GM12878 (cell line): ENCODE measurements at regions not wholly inside any gene's neighbourhood (a gene's known extent, or its start where the extent isn't known, plus 50 kb on each side); places are given as distances from the start of the nearest gene placed in this dataset.

Experiments
- ATAC-seq: fragments of 200-7000 bp; cut with Tn5 transposase; 3 replicates; pipeline ENCODE4 v1.9.1; 2020; ENCODE audit warnings: mild to moderate bottlenecking, moderate library complexity
- BruUV-seq: library from RNA; stranded (reverse); fragments of 400-500 nt; replicated peaks from 2 replicates; lab custom pipeline; 2021; lab: Mats Ljungman, UMichigan
- CTCF ChIA-PET: fragments of 300-600 bp; sonication (Branson Sonifier 250); formaldehyde crosslinking; extraction: SDS; loops from one replicate; lab custom pipeline; 2021; ENCODE audit warnings: inconsistent platforms; lab: Yijun Ruan, JAX
- POLR2A ChIA-PET: fragments of 350-600 bp; formaldehyde crosslinking; extraction: SDS; loops from one replicate; lab custom pipeline; 2021; ENCODE audit warnings: inconsistent platforms; lab: Charles Lee
- RAD21 ChIA-PET: fragments of 300-600 bp; sonication (Branson Sonifier 250); formaldehyde crosslinking; loops from one replicate; lab custom pipeline; 2023; ENCODE audit warnings: antibody characterized with exemption; ENCODE audit not compliant: unreplicated experiment; lab: Charles Lee
- SMC1A ChIA-PET: fragments of 300-600 bp; sonication (Branson Sonifier 250); formaldehyde crosslinking; loops from one replicate; lab custom pipeline; 2023; ENCODE audit not compliant: unreplicated experiment, uncharacterized antibody; lab: Charles Lee
- DNase-seq: peaks from one replicate; pipeline ENCODE4 v3.0.0-alpha.2; 2011; ENCODE audit warnings: low read depth, low spot score
- FAIRE-seq: peaks from 3 replicates; lab custom pipeline; 2011; peaks lifted over from hg19 to GRCh38; lab: Jason Lieb, UNC
- H2AFZ ChIP-seq: 2 replicates; pipeline ENCODE4 v1.6.0; 2011; ENCODE audit warnings: low read depth, low read length, control low read depth; ENCODE audit not compliant: control insufficient read depth
- H3K27ac ChIP-seq: 2 replicates; pipeline ENCODE4 v1.5.1; 2011; ENCODE audit warnings: control low read depth; ENCODE audit not compliant: control insufficient read depth, insufficient read depth
- H3K27me3 ChIP-seq, 2 experiments: replicated peaks in 1 of 2; 2 replicates each; pipeline versions ENCODE4 v1.6.0 to v1.6.1; 2011; ENCODE audit warnings: low read length in 1 of 2; ENCODE audit not compliant: control insufficient read depth in 2 of 2, insufficient read depth in 2 of 2
- H3K36me3 ChIP-seq, 2 experiments: 2 replicates each; pipeline ENCODE4 v1.5.1; 2011; ENCODE audit warnings: low read length in 1 of 2; ENCODE audit not compliant: control insufficient read depth in 2 of 2, insufficient read depth in 2 of 2
- H3K4me1 ChIP-seq: 2 replicates; pipeline ENCODE4 v1.6.1; 2011; ENCODE audit warnings: mild to moderate bottlenecking, low read length, moderate library complexity, mixed read lengths; ENCODE audit not compliant: control insufficient read depth, insufficient read depth
- H3K4me2 ChIP-seq: 2 replicates; pipeline ENCODE4 v1.6.0; 2011; ENCODE audit warnings: control low read depth; ENCODE audit not compliant: control insufficient read depth, insufficient read depth
- H3K4me3 ChIP-seq: fragments of 200-600 bp; sonication (generic); 2 replicates; pipeline ENCODE4 v1.5.1; 2016
- H3K79me2 ChIP-seq: 2 replicates; pipeline ENCODE4 v1.6.0; 2011; ENCODE audit warnings: low read length; ENCODE audit not compliant: control insufficient read depth, insufficient read depth
- H3K9ac ChIP-seq: 2 replicates; pipeline ENCODE4 v1.8.0; 2011; ENCODE audit warnings: low read length, control low read depth, mixed read lengths; ENCODE audit not compliant: control insufficient read depth, insufficient read depth
- H3K9me3 ChIP-seq: replicated peaks from 3 replicates; pipeline ENCODE4 v1.5.1; 2011; ENCODE audit warnings: mild to moderate bottlenecking, low read length; ENCODE audit not compliant: control insufficient read depth, insufficient read depth
- H4K20me1 ChIP-seq: 2 replicates; pipeline ENCODE4 v1.6.0; 2011; ENCODE audit not compliant: control insufficient read depth, insufficient read depth
- CBX3 ChIP-seq: fragments of 200-600 bp; sonication (generic); IDR thresholded peaks from 2 replicates; pipeline ENCODE4 v1.6.1; 2016; ENCODE audit warnings: low read depth, borderline replicate concordance
- CHD4 ChIP-seq: fragments of 200-600 bp; sonication (generic); IDR thresholded peaks from 2 replicates; pipeline ENCODE4 v1.6.1; 2016; ENCODE audit warnings: mild to moderate bottlenecking
- FOXK2 ChIP-seq: fragments of 450-650 bp; IDR thresholded peaks from 2 replicates; pipeline ENCODE4 v1.6.1; 2017; ENCODE audit warnings: mild to moderate bottlenecking, moderate library complexity
- IKZF2 ChIP-seq, 2 experiments: fragments of 450-650 bp; IDR thresholded peaks; 2 replicates each; pipeline ENCODE4 v1.6.1; 2017; ENCODE audit warnings: mild to moderate bottlenecking in 2 of 2, moderate library complexity in 2 of 2
- NRF1 ChIP-seq: conservative IDR thresholded peaks from 2 replicates; pipeline ENCODE4 v1.6.1; 2011; ENCODE audit warnings: mild to moderate bottlenecking, low read depth, low read length, improper control_type of control experiment
- RFX5 ChIP-seq: IDR thresholded peaks from 2 replicates; pipeline ENCODE4 v1.6.1; 2011; ENCODE audit warnings: low read depth, low read length, improper control_type of control experiment
- TCF3 ChIP-seq: IDR thresholded peaks from 2 replicates; pipeline ENCODE4 v1.6.1; 2012; ENCODE audit warnings: low read depth, mild to moderate bottlenecking, low read length, borderline replicate concordance; ENCODE audit not compliant: insufficient read depth
- ZNF207 ChIP-seq: fragments of 450-650 bp; IDR thresholded peaks from 2 replicates; pipeline ENCODE4 v1.6.1; 2014; ENCODE audit warnings: antibody characterized with exemption, mild to moderate bottlenecking, borderline replicate concordance
- WGBS: methylation state at CpG from one replicate; pipeline ENCODE4 v1.1.6; 2016; ENCODE audit warnings: low lambda C conversion rate; ENCODE audit not compliant: insufficient replicate concordance, insufficient coverage; ENCODE audit errors: missing lambda C conversion rate; 5-methylcytosine and 5-hydroxymethylcytosine counted together
- in situ Hi-C: fragments of 300-500 bp; cut with MboI; formaldehyde crosslinking; loops from 9 replicates; pipeline ENCODE4 v1.14.3; 2018; ENCODE audit warnings: mixed read lengths
- intact Hi-C: fragments of 100-400 bp; cut with micrococcal nuclease; formaldehyde crosslinking; loops from one replicate; pipeline ENCODE4 v1.14.2; 2022; ENCODE audit not compliant: unreplicated experiment
- TF ChIP-seq, protein P1 (sequence below): fragments of 450-650 bp; formaldehyde crosslinking; IDR thresholded peaks from 2 replicates; pipeline ENCODE4 v1.5.0; 2022; ENCODE audit warnings: mild to moderate bottlenecking, missing genetic modification characterization
- TF ChIP-seq, protein P2 (sequence below): IDR thresholded peaks from 2 replicates; pipeline ENCODE4 v1.6.1; 2012; ENCODE audit warnings: low read depth, low read length, improper control_type of control experiment
- TF ChIP-seq, protein P3 (sequence below): fragments of 450-650 bp; IDR thresholded peaks from 2 replicates; pipeline ENCODE4 v1.6.1; 2014; ENCODE audit warnings: mild to moderate bottlenecking
- TF ChIP-seq, protein P4 (sequence below): fragments of 450-650 bp; IDR thresholded peaks from 2 replicates; pipeline ENCODE4 v1.6.1; 2016; ENCODE audit warnings: mild to moderate bottlenecking, moderate library complexity, borderline replicate concordance
- TF ChIP-seq, protein P5 (sequence below): IDR thresholded peaks from 2 replicates; pipeline ENCODE4 v1.6.1; 2011; ENCODE audit warnings: mild to moderate bottlenecking, low read depth, low read length, moderate library complexity; ENCODE audit not compliant: insufficient replicate concordance

DNA sequence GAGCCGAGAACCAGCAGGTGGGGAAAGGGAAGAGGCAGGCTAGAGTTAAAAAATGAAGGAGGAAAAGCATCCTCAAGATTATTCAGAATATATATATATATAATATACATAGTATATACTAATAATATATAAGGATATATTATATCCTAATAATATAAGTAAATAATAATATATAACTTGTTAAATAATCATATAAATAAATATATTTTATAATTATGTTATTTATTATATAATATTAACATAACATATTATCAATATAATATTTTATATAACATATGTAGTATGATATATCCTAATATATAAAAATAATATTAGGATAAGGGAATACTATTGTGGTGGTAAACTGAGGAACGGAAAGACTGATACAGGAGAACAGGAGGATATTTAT lies 171.8 kb downstream of the TRIM27 start (continued):
- TF ChIP-seq, protein P1, sequence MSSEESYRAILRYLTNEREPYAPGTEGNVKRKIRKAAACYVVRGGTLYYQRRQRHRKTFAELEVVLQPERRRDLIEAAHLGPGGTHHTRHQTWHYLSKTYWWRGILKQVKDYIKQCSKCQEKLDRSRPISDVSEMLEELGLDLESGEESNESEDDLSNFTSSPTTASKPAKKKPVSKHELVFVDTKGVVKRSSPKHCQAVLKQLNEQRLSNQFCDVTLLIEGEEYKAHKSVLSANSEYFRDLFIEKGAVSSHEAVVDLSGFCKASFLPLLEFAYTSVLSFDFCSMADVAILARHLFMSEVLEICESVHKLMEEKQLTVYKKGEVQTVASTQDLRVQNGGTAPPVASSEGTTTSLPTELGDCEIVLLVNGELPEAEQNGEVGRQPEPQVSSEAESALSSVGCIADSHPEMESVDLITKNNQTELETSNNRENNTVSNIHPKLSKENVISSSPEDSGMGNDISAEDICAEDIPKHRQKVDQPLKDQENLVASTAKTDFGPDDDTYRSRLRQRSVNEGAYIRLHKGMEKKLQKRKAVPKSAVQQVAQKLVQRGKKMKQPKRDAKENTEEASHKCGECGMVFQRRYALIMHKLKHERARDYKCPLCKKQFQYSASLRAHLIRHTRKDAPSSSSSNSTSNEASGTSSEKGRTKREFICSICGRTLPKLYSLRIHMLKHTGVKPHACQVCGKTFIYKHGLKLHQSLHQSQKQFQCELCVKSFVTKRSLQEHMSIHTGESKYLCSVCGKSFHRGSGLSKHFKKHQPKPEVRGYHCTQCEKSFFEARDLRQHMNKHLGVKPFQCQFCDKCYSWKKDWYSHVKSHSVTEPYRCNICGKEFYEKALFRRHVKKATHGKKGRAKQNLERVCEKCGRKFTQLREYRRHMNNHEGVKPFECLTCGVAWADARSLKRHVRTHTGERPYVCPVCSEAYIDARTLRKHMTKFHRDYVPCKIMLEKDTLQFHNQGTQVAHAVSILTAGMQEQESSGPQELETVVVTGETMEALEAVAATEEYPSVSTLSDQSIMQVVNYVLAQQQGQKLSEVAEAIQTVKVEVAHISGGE (CRISPR knock-in tag): no peak
- TF ChIP-seq RFX5: no peak
- TF ChIP-seq NRF1: no peak
- TF ChIP-seq CHD4: no peak

DNA sequence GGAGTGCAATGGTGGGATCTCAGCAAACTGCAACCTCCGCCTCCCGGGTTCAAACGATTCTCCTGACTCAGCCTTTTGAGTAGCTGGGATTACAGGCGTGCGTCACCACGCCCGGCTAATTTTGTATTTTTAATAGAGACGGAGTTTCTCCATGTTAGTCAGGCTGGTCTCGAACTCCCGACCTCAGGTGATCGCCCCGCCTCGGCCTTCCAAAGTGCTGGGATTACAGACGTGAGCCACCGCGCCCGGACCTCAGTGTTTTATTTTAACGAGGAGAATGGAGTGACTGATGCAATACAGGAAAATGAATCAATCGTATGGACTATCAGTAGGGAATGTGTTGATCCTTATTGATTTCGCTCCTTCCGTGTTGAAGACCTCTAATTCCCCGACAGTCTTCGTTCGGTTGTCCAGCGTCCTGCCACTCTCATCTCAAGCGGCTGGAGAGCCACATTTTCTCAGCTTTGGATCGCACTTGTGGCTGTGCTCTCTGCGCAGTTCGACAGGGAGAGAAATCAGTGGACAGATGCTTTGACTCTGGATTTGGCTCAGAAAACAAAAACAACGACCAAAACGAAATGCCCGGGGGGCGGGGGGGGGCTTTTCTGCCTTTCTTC lies 166.2 kb downstream of the TRIM27 start:
- in situ Hi-C loops: no loop called here
- H4K20me1 ChIP-seq: no peaks in the 10 kb centered on the region
- no peaks in the 10 kb centered on the region; the same call in 2 of the 3 replicates for H3K9me3 ChIP-seq
- no peak overlapping the region for H3K4me3 ChIP-seq
- H3K79me2 ChIP-seq: no peaks in the 10 kb centered on the region
- no peak for DNase-seq
- intact Hi-C loops: no loop called here
- no peak overlapping the region for H3K9ac ChIP-seq
- ATAC-seq: no peak
- ChIA-PET RAD21 (no interaction called here), POLR2A (no interaction called here), CTCF (no interaction called here), SMC1A (no interaction called here)
- no peak overlapping the region for H3K4me2 ChIP-seq
- no TSS peak for BruUV-seq
- no peaks in the 10 kb centered on the region for H3K27me3 ChIP-seq
- FAIRE-seq: no peak
- no peak overlapping the region for H2AFZ ChIP-seq
- 78% methylated on average over 30 of the region's 33 CpGs for WGBS
- H3K4me1 ChIP-seq: no peaks in the 10 kb centered on the region
- H3K36me3 ChIP-seq: no peaks in the 10 kb centered on the region
- H3K27ac ChIP-seq: no peak overlapping the region
- TF ChIP-seq, protein P2, sequence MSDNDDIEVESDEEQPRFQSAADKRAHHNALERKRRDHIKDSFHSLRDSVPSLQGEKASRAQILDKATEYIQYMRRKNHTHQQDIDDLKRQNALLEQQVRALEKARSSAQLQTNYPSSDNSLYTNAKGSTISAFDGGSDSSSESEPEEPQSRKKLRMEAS: no peak
- TF ChIP-seq, protein P3, sequence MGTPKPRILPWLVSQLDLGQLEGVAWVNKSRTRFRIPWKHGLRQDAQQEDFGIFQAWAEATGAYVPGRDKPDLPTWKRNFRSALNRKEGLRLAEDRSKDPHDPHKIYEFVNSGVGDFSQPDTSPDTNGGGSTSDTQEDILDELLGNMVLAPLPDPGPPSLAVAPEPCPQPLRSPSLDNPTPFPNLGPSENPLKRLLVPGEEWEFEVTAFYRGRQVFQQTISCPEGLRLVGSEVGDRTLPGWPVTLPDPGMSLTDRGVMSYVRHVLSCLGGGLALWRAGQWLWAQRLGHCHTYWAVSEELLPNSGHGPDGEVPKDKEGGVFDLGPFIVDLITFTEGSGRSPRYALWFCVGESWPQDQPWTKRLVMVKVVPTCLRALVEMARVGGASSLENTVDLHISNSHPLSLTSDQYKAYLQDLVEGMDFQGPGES: no peak
- TF ChIP-seq ZNF207 (no peak), FOXK2 (no peak), IKZF2 (IDR thresholded peaks at IDR 0.05) (no peak), CBX3 (no peak), TCF3 (no peak)
- TF ChIP-seq, protein P4, sequence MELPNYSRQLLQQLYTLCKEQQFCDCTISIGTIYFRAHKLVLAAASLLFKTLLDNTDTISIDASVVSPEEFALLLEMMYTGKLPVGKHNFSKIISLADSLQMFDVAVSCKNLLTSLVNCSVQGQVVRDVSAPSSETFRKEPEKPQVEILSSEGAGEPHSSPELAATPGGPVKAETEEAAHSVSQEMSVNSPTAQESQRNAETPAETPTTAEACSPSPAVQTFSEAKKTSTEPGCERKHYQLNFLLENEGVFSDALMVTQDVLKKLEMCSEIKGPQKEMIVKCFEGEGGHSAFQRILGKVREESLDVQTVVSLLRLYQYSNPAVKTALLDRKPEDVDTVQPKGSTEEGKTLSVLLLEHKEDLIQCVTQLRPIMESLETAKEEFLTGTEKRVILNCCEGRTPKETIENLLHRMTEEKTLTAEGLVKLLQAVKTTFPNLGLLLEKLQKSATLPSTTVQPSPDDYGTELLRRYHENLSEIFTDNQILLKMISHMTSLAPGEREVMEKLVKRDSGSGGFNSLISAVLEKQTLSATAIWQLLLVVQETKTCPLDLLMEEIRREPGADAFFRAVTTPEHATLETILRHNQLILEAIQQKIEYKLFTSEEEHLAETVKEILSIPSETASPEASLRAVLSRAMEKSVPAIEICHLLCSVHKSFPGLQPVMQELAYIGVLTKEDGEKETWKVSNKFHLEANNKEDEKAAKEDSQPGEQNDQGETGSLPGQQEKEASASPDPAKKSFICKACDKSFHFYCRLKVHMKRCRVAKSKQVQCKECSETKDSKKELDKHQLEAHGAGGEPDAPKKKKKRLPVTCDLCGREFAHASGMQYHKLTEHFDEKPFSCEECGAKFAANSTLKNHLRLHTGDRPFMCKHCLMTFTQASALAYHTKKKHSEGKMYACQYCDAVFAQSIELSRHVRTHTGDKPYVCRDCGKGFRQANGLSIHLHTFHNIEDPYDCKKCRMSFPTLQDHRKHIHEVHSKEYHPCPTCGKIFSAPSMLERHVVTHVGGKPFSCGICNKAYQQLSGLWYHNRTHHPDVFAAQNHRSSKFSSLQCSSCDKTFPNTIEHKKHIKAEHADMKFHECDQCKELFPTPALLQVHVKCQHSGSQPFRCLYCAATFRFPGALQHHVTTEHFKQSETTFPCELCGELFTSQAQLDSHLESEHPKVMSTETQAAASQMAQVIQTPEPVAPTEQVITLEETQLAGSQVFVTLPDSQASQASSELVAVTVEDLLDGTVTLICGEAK: no peak
- TF ChIP-seq, protein P5, sequence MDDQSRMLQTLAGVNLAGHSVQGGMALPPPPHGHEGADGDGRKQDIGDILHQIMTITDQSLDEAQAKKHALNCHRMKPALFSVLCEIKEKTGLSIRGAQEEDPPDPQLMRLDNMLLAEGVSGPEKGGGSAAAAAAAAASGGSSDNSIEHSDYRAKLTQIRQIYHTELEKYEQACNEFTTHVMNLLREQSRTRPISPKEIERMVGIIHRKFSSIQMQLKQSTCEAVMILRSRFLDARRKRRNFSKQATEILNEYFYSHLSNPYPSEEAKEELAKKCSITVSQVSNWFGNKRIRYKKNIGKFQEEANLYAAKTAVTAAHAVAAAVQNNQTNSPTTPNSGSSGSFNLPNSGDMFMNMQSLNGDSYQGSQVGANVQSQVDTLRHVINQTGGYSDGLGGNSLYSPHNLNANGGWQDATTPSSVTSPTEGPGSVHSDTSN: no peak
